WTC11 (cell line): ENCODE measurements at regions not wholly inside any gene's neighbourhood (a gene's known extent, or its start where the extent isn't known, plus 50 kb on each side); places are given as distances from the start of the nearest gene placed in this dataset.

Experiments used
- ATAC-seq: fragments of 200-7000 bp; cut with Tn5 transposase; 2 replicates; pipeline ENCODE4 v1.10.0; 2021; ENCODE audit warnings: mild to moderate bottlenecking, moderate library complexity
- CTCF ChIA-PET: fragments of 300-600 bp; sonication (Branson Sonifier 250); formaldehyde crosslinking; loops from one replicate; lab custom pipeline; 2021; ENCODE audit warnings: antibody characterized with exemption; lab: Charles Lee
- POLR2A ChIA-PET: fragments of 350-600 bp; sonication (Branson Sonifier 250); formaldehyde crosslinking; loops from one replicate; lab custom pipeline; 2021; ENCODE audit warnings: antibody characterized with exemption; lab: Charles Lee
- DNase-seq: peaks from one replicate; pipeline ENCODE4 v3.0.0; 2021; ENCODE audit warnings: low spot score
- H3K27ac Mint-ChIP-seq: 2 replicates; pipeline ENCODE4 v1.8.0; 2021; ENCODE audit warnings: mixed read lengths
- H3K27me3 Mint-ChIP-seq: 2 replicates; pipeline ENCODE4 v1.8.0; 2021; ENCODE audit warnings: low read depth, mild to moderate bottlenecking, moderate library complexity, mixed read lengths
- H3K36me3 Mint-ChIP-seq: 2 replicates; pipeline ENCODE4 v1.8.0; 2021; ENCODE audit warnings: mixed read lengths
- H3K4me1 Mint-ChIP-seq: 2 replicates; pipeline ENCODE4 v1.8.0; 2022; ENCODE audit warnings: mixed read lengths
- H3K4me3 Mint-ChIP-seq: 2 replicates; pipeline ENCODE4 v1.8.0; 2021; ENCODE audit warnings: mild to moderate bottlenecking, moderate library complexity, mixed read lengths
- H3K9me3 Mint-ChIP-seq: 2 replicates; pipeline ENCODE4 v1.8.0; 2021; ENCODE audit warnings: mixed read lengths
- CTCF ChIP-seq: fragments of 200-600 bp; IDR thresholded peaks from 2 replicates; pipeline ENCODE4 v1.8.0; 2022; ENCODE audit warnings: antibody characterized with exemption
- E2F5 ChIP-seq: sonication (generic); formaldehyde crosslinking; IDR thresholded peaks from 2 replicates; pipeline ENCODE4 v1.8.1; 2022; ENCODE audit warnings: mild to moderate bottlenecking, moderate library complexity, missing genetic modification reagents
- EMX1 ChIP-seq: fragments of 250-450 bp; sonication (Bioruptor Pico); IDR thresholded peaks from 2 replicates; pipeline ENCODE4 v1.8.0; 2021; ENCODE audit warnings: mild to moderate bottlenecking
- ESRRA ChIP-seq: sonication (generic); formaldehyde crosslinking; IDR thresholded peaks from 2 replicates; pipeline ENCODE4 v1.8.1; 2022; ENCODE audit warnings: mild to moderate bottlenecking, missing genetic modification reagents, borderline replicate concordance
- ETV6 ChIP-seq: sonication (generic); formaldehyde crosslinking; IDR thresholded peaks from 2 replicates; pipeline ENCODE4 v1.8.1; 2022; ENCODE audit warnings: mild to moderate bottlenecking, missing genetic modification reagents
- FOXP4 ChIP-seq: sonication (generic); formaldehyde crosslinking; IDR thresholded peaks from 2 replicates; pipeline ENCODE4 v1.8.0; 2022; ENCODE audit warnings: mild to moderate bottlenecking, missing genetic modification reagents
- HMGA2 ChIP-seq: fragments of 250-450 bp; sonication (Bioruptor Pico); IDR thresholded peaks from 2 replicates; pipeline ENCODE4 v1.4.0; 2021; ENCODE audit warnings: mild to moderate bottlenecking, moderate library complexity
- JUN ChIP-seq: sonication (generic); formaldehyde crosslinking; IDR thresholded peaks from 2 replicates; pipeline ENCODE4 v1.8.0; 2023; ENCODE audit warnings: mild to moderate bottlenecking, missing genetic modification reagents
- MXD4 ChIP-seq: fragments of 250-450 bp; sonication (Bioruptor Pico); IDR thresholded peaks from 2 replicates; pipeline ENCODE4 v1.8.0; 2021; ENCODE audit warnings: mild to moderate bottlenecking, moderate library complexity, borderline replicate concordance
- NFATC4 ChIP-seq: fragments of 250-450 bp; sonication (Bioruptor Pico); IDR thresholded peaks from 2 replicates; pipeline ENCODE4 v1.9.0; 2021; ENCODE audit warnings: mild to moderate bottlenecking
- NR1H2 ChIP-seq: sonication (generic); formaldehyde crosslinking; IDR thresholded peaks from 2 replicates; pipeline ENCODE4 v1.9.0; 2021; ENCODE audit warnings: mild to moderate bottlenecking, moderate library complexity, missing genetic modification reagents
- NR2C2 ChIP-seq: sonication (generic); formaldehyde crosslinking; IDR thresholded peaks from 2 replicates; pipeline ENCODE4 v1.8.0; 2022; ENCODE audit warnings: mild to moderate bottlenecking, missing genetic modification reagents
- PREB ChIP-seq: sonication (generic); formaldehyde crosslinking; IDR thresholded peaks from 2 replicates; pipeline ENCODE4 v1.8.1; 2022; ENCODE audit warnings: mild to moderate bottlenecking, missing genetic modification reagents, moderate library complexity, borderline replicate concordance
- SOX15 ChIP-seq: fragments of 250-450 bp; sonication (Bioruptor Pico); IDR thresholded peaks from 2 replicates; pipeline ENCODE4 v1.9.0; 2021; ENCODE audit warnings: mild to moderate bottlenecking
- STAT6 ChIP-seq: sonication (generic); formaldehyde crosslinking; conservative IDR thresholded peaks from 2 replicates; pipeline ENCODE4 v1.8.1; 2023; ENCODE audit warnings: mild to moderate bottlenecking, low read depth, missing genetic modification reagents, moderate library complexity
- TP53 ChIP-seq: sonication (generic); formaldehyde crosslinking; IDR thresholded peaks from 2 replicates; pipeline ENCODE4 v1.8.1; 2023; ENCODE audit warnings: mild to moderate bottlenecking, missing genetic modification reagents
- ZNF219 ChIP-seq: sonication (generic); formaldehyde crosslinking; IDR thresholded peaks from 2 replicates; pipeline ENCODE4 v1.8.0; 2023; ENCODE audit warnings: missing genetic modification reagents, mild to moderate bottlenecking, borderline replicate concordance
- ZNF263 ChIP-seq: sonication (generic); formaldehyde crosslinking; IDR thresholded peaks from 2 replicates; pipeline ENCODE4 v1.8.1; 2022; ENCODE audit warnings: low read depth, mild to moderate bottlenecking, moderate library complexity, missing genetic modification reagents
- ZNF512 ChIP-seq: sonication (generic); formaldehyde crosslinking; IDR thresholded peaks from 2 replicates; pipeline ENCODE4 v1.8.1; 2022; ENCODE audit warnings: missing genetic modification reagents, borderline replicate concordance
- ZSCAN18 ChIP-seq: fragments of 250-450 bp; sonication (Bioruptor Pico); IDR thresholded peaks from 2 replicates; pipeline ENCODE4 v2.1.2; 2022; ENCODE audit warnings: mild to moderate bottlenecking, moderate library complexity

- Mint-ChIP-seq H3K4me3 (no peak overlapping the region), H3K4me1 (peaks cover 27% of the 10 kb centered on the region), H3K9me3 (no peaks in the 10 kb centered on the region), H3K27ac (no peak overlapping the region), H3K36me3 (no peaks in the 10 kb centered on the region), H3K27me3 (peaks cover 38% of the 10 kb centered on the region)
- TF ChIP-seq CTCF (no peak), PREB (CRISPR knock-in tag) (no peak), TP53 (CRISPR knock-in tag) (no peak), EMX1 (CRISPR knock-in tag) (no peak), FOXP4 (CRISPR knock-in tag) (no peak), JUN (no peak), E2F5 (CRISPR knock-in tag) (no peak), ETV6 (CRISPR knock-in tag) (no peak), ZNF512 (CRISPR knock-in tag) (no peak), STAT6 (CRISPR knock-in tag) (no peak), ESRRA (CRISPR knock-in tag) (no peak), HMGA2 (CRISPR knock-in tag) (no peak), ZNF219 (CRISPR knock-in tag) (no peak), NFATC4 (CRISPR knock-in tag) (no peak), ZNF263 (CRISPR knock-in tag) (no peak), SOX15 (CRISPR knock-in tag) (no peak), NR1H2 (CRISPR knock-in tag) (no peak), MXD4 (no peak), NR2C2 (CRISPR knock-in tag) (no peak), ZSCAN18 (no peak)
- ChIA-PET POLR2A (no interaction called here), CTCF (no interaction called here)
- peak; percentile 69 for ATAC-seq
- DNase-seq: no peak
These were observed 534.5 kb downstream of the GLUD2 start for GRCh38 chrX:121581885-121582284.
